Keratinocyte (primary cell): ENCODE measurements at regions not wholly inside any gene's neighbourhood (a gene's known extent, or its start where the extent isn't known, plus 50 kb on each side); places are given as distances from the start of the nearest gene placed in this dataset.

Source experiments
- DNase-seq: peaks from one replicate; pipeline ENCODE4 v3.0.0-alpha.2; 2011; ENCODE audit warnings: low read depth, missing footprints, low spot score
- FAIRE-seq: peaks from 2 replicates; lab custom pipeline; 2011; peaks lifted over from hg19 to GRCh38; lab: Jason Lieb, UNC
- H2AFZ ChIP-seq: 2 replicates; pipeline ENCODE4 v1.6.0; 2012; ENCODE audit warnings: low read length, control low read depth, inconsistent platforms; ENCODE audit not compliant: control insufficient read depth
- H3K27ac ChIP-seq: 2 replicates; pipeline ENCODE4 v1.5.1; 2011; ENCODE audit warnings: low read length; ENCODE audit not compliant: control insufficient read depth, insufficient read depth
- H3K27me3 ChIP-seq: 3 replicates; pipeline ENCODE4 v1.6.0; 2011; ENCODE audit warnings: low read length; ENCODE audit not compliant: control insufficient read depth, insufficient read depth; ENCODE audit errors: extremely low read depth
- H3K36me3 ChIP-seq, 2 experiments: 2 replicates in 1 of 2; 3 replicates in 1 of 2; pipeline ENCODE4 v1.5.1; 2011; ENCODE audit warnings: low read length in 2 of 2, mild to moderate bottlenecking in 1 of 2; ENCODE audit not compliant: control insufficient read depth in 2 of 2, insufficient read depth in 2 of 2; ENCODE audit errors: extremely low read depth in 1 of 2
- H3K4me1 ChIP-seq: 3 replicates; pipeline ENCODE4 v1.5.1; 2011; ENCODE audit warnings: low read length; ENCODE audit not compliant: control insufficient read depth, insufficient read depth; ENCODE audit errors: extremely low read depth
- H3K4me2 ChIP-seq: 3 replicates; pipeline ENCODE4 v1.6.0; 2011; ENCODE audit warnings: low read depth, low read length; ENCODE audit not compliant: control insufficient read depth, insufficient read depth; ENCODE audit errors: extremely low read depth
- H3K4me3 ChIP-seq, 3 experiments: fragments of 200-600 bp in 1 of 3; sonication (generic) in 1 of 3; 2 replicates in 2 of 3; 3 replicates in 1 of 3; pipeline ENCODE4 v1.5.1; 2011 to 2016; ENCODE audit warnings: low read length in 3 of 3, mild to moderate bottlenecking in 3 of 3, control low read depth in 2 of 3, inconsistent platforms in 1 of 3, low read depth in 1 of 3, mixed read lengths in 1 of 3, mixed run types in 1 of 3, moderate library complexity in 1 of 3; ENCODE audit not compliant: control insufficient read depth in 2 of 3, insufficient read depth in 2 of 3; ENCODE audit errors: extremely low read depth in 1 of 3
- H3K79me2 ChIP-seq: 2 replicates; pipeline ENCODE4 v1.6.0; 2012; ENCODE audit warnings: low read length; ENCODE audit not compliant: control insufficient read depth, insufficient read depth
- H3K9ac ChIP-seq: 3 replicates; pipeline ENCODE4 v1.6.0; 2011; ENCODE audit warnings: low read length; ENCODE audit not compliant: control insufficient read depth, insufficient read depth; ENCODE audit errors: extremely low read depth
- H3K9me1 ChIP-seq: 3 replicates; pipeline ENCODE4 v1.6.0; 2011; ENCODE audit warnings: low read length; ENCODE audit not compliant: control insufficient read depth, insufficient read depth; ENCODE audit errors: extremely low read depth
- H3K9me3 ChIP-seq: 2 replicates; pipeline ENCODE4 v1.5.1; 2012; ENCODE audit warnings: low read depth, low read length; ENCODE audit not compliant: control insufficient read depth
- H4K20me1 ChIP-seq: 3 replicates; pipeline ENCODE4 v1.6.0; 2011; ENCODE audit warnings: low read length; ENCODE audit not compliant: control insufficient read depth, insufficient read depth; ENCODE audit errors: extremely low read depth
- EZH2 ChIP-seq: IDR thresholded peaks from one replicate; pipeline ENCODE4 v1.6.1; 2012; ENCODE audit warnings: inconsistent platforms, mild to moderate bottlenecking, low read length, moderate library complexity
- dilution Hi-C: fragments of 300-500 bp; cut with MboI; formaldehyde crosslinking; loops from one replicate; pipeline ENCODE4 v1.7.0; 2020; ENCODE audit warnings: low sequenced_read_pairs; ENCODE audit not compliant: extremely low pct_ligation_motif_present
- TF ChIP-seq, protein P1 (sequence below), 3 experiments: IDR thresholded peaks in 1 of 3; conservative IDR thresholded peaks in 1 of 3; optimal IDR thresholded peaks in 1 of 3; 2 replicates in 2 of 3; 3 replicates in 1 of 3; pipeline versions ENCODE3 to v1.5.1; 2011; ENCODE audit warnings: low read length in 3 of 3, mild to moderate bottlenecking in 3 of 3, moderate library complexity in 2 of 3, control low read depth in 1 of 3, inconsistent platforms in 1 of 3; ENCODE audit not compliant: insufficient read depth in 2 of 3; ENCODE audit errors: extremely low read depth in 1 of 3

DNA sequence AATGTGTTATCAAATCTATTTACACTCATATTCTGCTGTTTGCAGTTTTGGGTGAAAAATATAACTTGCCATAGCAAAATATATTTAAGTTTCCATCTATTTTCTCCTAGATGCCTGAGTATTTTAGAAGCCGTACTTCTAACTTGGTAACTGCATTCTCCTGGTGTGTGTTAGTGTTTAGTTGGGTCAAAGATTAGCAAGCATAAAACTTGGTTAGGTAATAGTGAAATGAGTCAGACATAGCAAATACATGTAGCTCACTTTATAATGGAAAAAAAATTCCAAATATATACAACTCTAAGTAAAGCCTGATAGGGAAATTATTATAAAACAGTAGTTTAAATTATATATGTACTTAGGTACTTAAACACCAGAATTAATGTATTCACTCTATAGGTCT is 640.7 kb upstream of the ST8SIA4 start:
- no peak for TF ChIP-seq EZH2
- TF ChIP-seq, protein P1, sequence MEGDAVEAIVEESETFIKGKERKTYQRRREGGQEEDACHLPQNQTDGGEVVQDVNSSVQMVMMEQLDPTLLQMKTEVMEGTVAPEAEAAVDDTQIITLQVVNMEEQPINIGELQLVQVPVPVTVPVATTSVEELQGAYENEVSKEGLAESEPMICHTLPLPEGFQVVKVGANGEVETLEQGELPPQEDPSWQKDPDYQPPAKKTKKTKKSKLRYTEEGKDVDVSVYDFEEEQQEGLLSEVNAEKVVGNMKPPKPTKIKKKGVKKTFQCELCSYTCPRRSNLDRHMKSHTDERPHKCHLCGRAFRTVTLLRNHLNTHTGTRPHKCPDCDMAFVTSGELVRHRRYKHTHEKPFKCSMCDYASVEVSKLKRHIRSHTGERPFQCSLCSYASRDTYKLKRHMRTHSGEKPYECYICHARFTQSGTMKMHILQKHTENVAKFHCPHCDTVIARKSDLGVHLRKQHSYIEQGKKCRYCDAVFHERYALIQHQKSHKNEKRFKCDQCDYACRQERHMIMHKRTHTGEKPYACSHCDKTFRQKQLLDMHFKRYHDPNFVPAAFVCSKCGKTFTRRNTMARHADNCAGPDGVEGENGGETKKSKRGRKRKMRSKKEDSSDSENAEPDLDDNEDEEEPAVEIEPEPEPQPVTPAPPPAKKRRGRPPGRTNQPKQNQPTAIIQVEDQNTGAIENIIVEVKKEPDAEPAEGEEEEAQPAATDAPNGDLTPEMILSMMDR (optimal IDR thresholded peaks at IDR 0.05 in 1 of 3, IDR thresholded peaks at IDR 0.05 in 1 of 3, conservative IDR thresholded peaks at IDR 0.05 in 1 of 3; ENCODE audit: extremely low read depth in 1 of 3, insufficient read depth in 2 of 3, low read length in 3 of 3) = no peak
- Histone ChIP-seq H3K9me3 (no peaks in the 10 kb centered on the region), H3K9me1 (no peaks in the 10 kb centered on the region), H3K4me2 (no peak overlapping the region), H3K27ac (no peak overlapping the region), H3K27me3 (no peaks in the 10 kb centered on the region), H2AFZ (no peak overlapping the region), H3K9ac (no peak overlapping the region), H3K79me2 (no peaks in the 10 kb centered on the region), H3K4me1 (no peaks in the 10 kb centered on the region), H3K4me3 (no peak overlapping the region), H4K20me1 (no peaks in the 10 kb centered on the region), H3K36me3 (no peaks in the 10 kb centered on the region)
- FAIRE-seq (no peak), DNase-seq (no peak)
- dilution Hi-C loops = no loop called here

DNA sequence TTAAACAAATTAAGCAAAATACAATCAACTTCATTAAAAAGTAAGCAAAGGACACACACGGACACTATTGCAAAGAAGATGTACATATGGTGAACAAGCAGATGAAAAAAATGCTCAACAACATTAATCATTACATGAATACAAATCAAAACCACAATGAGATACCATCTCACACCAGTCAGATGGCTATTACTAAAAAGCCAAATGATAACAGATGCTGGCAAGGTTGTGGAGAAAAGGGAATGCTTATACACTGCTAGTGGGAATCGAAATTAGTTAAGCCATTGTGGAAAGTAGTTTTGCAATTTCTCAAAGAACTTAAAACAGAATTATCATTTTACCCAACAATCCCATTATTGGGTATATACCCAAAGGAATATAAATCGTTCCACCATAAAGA is 636.2 kb upstream of the ST8SIA4 start:
- no peaks in the 10 kb centered on the region for H3K9me3 ChIP-seq
- dilution Hi-C loops = no loop called here
- H3K9ac ChIP-seq = no peak overlapping the region
- TF ChIP-seq, protein P1 (optimal IDR thresholded peaks at IDR 0.05 in 1 of 3, IDR thresholded peaks at IDR 0.05 in 1 of 3, conservative IDR thresholded peaks at IDR 0.05 in 1 of 3; ENCODE audit: extremely low read depth in 1 of 3, insufficient read depth in 2 of 3, low read length in 3 of 3) = no peak
- no peak for TF ChIP-seq EZH2
- H3K4me1 ChIP-seq = no peaks in the 10 kb centered on the region
- no peaks in the 10 kb centered on the region for H3K27me3 ChIP-seq
- no peak for DNase-seq
- no peaks in the 10 kb centered on the region for H4K20me1 ChIP-seq
- no peak overlapping the region for H3K4me2 ChIP-seq
- no peaks in the 10 kb centered on the region for H3K36me3 ChIP-seq
- no peak for FAIRE-seq
- no peaks in the 10 kb centered on the region for H3K9me1 ChIP-seq
- no peak overlapping the region for H2AFZ ChIP-seq
- H3K4me3 ChIP-seq = no peak overlapping the region
- no peak overlapping the region for H3K27ac ChIP-seq
- no peaks in the 10 kb centered on the region for H3K79me2 ChIP-seq
